NCI-H2081 treated with DMSO at 0.1 percent for 48 hours (cell line): ENCODE measurements at regions not wholly inside any gene's neighbourhood (a gene's known extent, or its start where the extent isn't known, plus 50 kb on each side); places are given as distances from the start of the nearest gene placed in this dataset.
"Not testable (repeated sequence)": the region's sequence is repeated elsewhere in the genome, so short reads cannot be mapped to it uniquely, and the experiment has no call there.

Experiments
- DNase-seq: peaks from one replicate; lab custom pipeline; 2025; lab: John Stamatoyannopoulos, UW

DNA sequence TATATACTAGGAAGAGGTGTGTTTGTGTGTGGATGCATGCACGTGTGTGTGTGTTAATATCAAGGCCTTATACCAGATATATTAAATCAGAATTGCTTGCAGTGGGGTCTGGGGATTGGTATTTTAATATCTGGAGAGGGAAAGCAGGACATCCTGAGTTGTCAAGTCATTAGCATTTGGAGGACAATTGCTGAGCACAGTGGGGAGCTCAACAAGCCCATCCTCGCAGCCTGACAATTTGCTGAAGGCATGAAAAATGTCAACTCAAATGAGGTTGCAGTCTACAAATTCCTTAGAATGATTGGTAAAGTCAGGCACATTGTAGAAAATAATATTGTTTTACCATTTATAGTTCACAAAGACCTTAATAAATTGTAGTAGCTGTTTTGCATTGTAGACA, 627.4 kb downstream of the LRRC70 start:
- no peak for DNase-seq

DNA sequence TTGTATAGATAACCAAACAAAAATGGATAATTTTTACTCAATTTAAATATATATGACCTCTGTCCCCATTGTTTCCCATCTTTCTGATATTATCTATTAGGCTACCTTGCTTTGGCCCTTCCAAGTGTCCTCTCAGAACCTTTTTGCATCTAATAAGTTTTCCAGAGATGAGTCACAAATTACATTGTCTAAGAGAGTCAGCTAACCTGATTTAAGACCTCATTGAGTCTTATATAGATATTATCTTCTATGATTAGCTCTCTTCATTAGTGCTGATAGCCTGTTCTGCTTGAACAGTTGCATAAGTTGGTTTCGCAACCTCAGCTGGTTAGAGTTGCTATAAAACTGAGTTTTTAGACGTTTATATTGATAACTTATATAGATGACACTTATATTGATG, 623.1 kb downstream of the LRRC70 start:
- DNase-seq = no peak

DNA sequence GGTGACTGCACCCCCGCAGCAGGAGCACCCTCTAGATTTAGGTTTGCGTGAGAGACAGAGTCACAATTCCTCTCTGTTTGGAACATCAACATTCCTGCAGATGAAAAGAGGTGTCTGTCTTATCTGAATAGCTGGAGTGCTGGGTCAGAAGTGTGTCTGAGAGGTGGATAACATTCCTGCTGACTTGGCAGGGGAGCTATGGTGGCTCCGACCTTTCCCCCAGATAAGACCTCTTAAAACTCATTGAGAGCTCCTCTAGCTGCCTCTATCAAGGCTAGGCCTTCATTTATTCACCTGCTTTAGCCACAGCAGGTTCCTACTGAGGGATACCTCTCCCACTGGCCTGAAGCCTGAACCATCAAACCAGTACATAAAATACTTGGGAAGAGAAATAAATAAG, 615.5 kb downstream of the LRRC70 start:
- no peak for DNase-seq

DNA sequence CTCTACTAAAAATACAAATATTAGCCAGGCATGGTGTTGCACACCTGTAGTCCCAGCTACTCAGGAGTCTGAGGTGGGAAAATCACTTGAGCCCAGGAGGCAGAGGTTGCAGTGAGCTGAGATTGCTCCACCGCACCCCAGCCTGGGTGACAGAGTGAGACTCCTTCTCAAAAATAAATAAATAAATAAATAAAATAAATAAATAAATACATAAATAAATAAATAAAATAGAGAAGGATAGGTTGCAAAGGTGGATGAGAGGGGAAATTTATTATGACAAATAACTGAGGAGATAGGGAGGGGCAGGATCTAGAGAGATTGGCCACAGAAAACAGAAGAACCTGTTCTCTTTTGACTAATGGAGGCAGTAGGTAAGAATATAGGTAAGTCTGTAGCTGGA, 601.6 kb downstream of the LRRC70 start:
- DNase-seq = not testable (repeated sequence)

DNA sequence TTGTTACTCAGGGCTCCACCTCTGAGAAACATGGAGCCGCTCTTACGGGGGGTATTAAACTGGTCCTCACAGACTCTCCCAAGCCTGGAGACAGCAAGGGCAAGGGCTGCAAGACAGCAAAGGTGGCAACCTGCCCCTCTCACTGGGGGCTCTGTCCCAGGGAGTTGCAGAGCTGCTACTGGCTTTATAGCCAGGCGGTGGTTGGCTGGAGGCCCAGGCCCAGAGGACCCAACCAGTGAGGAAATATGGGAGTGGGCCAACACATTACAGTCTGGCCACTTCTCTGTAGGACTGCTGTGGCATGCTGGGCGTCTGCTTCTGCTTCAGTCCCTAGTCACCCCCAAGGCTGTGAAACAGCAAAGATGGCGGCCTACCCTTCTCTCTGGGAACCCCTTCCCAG, 597.2 kb downstream of the LRRC70 start:
- no peak for DNase-seq

DNA sequence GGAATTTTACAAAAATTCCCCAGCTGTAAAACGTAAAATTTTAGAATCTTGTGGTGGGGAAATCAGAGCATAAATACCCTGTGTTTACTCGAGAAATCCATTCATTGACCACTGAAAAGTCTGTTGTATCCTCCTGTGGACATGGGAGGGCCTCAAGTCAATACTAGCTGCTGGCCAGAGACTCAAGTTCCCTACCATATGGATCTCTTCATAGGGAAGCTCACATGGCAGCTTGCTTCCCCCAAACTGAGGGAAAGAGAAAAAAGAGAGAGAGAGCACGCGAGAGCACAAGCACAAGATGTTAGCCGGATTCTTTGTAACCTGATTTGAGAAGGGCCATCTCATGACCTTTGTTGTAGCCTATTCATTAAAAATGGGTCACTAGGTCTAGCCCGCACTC, 591.9 kb downstream of the LRRC70 start:
- DNase-seq = no peak

DNA sequence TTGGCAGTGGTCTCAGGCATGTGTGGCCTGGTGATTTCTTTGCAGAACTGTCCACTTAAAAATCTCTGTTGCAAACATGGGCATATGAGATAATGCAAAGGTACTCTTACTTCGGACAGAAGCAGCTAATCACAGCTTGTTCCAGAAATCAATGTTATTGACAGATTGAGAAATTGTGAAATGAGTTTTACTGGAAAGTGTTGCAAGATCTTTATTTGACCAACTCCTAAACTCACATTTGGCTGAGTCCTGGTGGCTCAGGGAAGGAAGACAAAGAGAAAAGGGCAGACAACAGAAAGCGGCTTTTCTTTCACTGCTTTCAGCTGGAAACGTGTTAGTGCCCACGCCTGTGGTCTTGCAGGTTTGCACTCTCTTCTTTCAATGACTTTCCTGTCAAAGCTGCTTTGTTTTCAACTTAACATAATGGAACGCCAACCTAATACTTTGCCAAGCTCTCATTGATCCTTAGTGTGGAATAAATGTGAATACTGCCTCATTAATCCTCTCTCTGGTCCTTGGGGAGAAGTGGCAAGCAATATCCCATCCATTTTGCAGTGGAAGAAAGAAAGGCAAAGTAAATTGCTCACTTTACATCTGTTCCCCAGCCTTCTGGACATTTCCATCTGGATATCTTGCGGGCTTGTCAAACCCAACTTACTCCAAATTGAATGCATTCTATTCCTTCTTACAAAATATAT, 586.4 kb downstream of the LRRC70 start:
- no peak for DNase-seq

DNA sequence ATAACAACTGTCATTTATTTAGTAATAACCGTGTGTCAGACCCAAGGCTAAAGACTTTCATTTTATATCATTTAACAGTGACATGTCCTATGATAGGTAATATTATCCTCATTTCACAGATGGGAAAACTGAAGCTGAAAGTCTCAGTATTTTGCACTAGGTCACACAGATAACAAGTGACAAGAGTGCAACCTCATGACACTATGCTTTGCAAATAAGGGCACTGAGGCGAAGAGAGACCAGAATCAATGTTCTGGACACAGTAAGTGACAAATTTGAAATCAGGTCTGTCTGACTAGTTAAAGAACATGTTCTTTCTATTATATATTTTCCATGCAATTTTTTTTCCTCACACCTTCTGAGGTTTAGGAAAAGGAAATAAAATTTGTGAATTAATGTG, 585.7 kb downstream of the LRRC70 start:
- no peak for DNase-seq

DNA sequence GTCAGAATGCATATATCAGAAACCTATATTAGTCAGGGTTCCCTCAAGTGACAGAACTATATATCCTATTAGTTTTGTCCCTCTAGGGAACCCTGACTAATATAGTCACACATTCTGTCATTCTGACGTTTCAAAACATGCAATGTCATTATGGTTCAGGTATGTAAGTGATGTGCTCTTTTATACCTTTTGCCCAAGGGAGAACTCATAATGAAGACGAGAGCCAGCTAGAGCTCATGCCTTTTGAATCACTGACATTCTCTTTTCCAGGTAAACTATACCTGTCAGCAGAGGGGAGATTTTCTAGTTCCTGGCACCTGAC, 576.7 kb downstream of the LRRC70 start:
- DNase-seq = no peak

DNA sequence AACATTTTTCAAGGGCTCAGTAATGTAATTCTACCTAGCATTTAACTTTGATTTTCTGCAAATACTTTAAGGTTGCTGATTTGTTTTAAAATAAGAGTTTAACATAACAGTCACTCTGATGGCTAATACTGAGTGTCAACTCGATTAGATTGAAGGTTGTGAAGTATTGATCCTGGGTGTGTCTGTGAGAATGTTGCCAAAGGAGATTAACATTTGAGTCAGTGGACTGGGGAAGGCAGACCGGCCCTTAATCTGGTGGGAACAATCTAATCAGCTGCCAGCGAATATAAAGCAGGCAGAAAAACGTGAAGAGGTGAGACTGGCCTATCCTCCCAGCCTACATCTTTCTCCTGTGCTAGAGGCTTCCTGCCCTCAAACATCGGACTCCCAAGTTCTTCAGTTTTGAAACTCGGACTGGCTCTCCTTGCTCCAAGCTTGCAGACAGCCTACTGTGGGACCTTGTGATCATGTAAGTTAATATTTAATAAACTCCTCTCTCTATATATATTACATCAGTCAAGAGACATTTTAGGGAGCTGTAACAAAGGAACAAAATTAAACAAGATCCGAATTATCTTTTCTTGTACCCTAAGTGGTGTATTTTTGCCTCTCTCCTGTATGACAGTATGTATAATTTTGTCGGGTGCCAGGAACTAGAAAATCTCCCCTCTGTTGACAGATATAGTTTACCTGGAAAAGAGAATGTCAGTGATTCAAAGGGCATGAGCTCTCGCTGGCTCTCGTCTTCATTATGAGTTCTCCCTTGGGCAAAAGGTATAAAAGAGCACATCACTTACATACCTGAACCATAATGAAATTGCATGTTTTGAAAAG, 576.1 kb downstream of the LRRC70 start:
- DNase-seq = no peak

DNA sequence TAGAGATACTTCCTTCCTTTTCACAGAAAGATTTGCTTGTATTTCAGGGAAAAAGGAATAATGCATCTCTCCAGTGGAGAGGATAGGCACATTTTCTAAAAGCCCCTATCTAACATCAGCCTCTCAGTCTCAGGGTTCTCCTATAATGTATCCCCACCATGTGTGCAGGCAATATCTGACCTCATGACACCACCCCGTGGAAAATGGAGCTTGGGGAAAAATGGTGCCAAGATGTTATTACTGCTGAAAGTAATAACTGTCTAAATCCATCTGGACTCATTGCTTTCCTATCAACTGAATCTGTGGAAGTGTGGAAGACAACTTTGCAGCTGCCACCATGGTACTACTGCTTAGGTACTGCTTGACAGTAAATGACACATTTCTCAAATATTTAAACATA, 574.3 kb downstream of the LRRC70 start:
- DNase-seq = no peak

DNA sequence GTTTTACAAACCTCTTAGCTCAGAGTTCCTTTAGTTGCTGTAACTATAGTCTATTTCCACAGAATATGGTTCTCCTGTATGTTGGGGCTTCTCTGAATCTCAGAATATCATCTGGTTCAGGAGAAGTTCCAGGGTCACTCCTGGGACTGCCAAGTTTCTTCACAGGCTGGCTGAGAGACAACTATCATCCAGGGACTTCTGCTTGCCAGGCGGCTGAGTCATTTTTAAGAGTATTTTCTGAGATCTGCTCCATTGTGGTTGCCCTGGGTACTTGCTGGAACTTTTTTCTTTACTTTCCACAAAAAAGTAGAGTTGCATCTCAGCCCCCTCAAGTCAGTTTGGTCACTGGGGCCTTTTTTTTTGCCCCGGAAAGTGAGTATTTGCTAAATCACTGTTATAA, 566.5 kb downstream of the LRRC70 start:
- no peak for DNase-seq

DNA sequence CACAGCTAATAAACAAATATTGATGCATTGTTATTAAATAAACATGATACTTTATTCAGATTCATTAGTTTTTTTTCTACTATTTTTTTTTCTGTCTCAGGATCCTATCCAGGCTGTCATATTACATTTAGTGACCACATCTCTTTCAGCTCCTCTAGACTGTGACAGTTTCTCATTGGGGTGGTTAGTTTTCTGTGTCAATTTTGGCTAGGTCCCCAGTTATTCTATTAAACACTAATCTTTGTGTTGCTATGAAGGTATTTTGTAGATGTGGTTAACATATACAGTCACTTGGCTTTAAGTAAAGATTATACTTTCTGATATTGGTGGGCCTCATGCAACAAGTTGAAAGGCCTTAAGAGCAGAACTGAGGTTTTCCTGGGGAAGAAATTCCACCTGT, 563.0 kb downstream of the LRRC70 start:
- no peak for DNase-seq

DNA sequence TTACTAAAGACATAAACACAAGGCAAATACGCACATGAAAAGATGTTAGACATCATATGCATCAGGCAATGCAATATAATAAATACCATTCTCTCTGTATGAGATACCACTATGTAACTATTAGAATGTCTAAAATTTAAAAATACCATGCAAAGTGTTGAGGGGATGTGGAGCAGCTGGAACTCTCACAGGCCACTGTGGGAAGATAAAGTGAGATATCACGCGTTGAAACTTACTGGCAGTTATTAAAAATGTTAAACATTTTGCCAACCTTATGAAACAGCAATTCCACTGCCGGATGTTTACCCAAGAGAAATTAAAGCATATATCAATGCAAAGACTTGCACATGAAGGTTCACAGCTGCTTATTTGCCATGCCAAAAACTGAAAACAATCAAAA, 556.7 kb downstream of the LRRC70 start:
- no peak for DNase-seq

DNA sequence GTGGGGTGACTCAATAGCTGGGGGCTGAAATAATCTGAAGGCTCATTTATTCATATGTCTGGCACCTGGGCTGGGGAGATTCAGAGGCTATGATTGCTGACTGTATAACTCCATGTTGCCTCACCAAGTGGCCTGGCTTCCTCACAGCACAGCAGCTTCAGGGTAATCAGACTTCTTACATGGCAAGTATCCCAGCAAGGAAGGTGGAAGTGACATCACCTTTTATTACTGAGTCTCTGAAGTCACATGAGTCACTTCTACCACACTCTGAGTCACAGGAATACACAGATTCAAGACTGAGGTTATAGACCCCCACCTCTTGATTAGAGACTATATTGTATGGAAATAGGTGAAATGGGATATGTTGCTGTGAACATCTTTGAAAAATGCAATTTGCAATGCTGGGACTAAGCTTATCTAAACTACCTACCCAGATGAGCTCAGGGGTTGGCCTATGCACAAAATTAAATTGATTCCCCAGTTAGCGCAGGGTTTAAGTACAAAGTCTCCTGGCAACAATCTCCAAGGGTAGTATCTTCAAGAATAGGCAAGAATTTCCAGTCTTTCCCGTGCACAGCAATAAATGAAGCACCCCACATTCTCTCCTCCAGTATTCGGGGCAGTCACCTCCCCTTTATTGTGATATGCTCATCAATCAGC, 553.1 kb downstream of the LRRC70 start:
- no peak for DNase-seq

DNA sequence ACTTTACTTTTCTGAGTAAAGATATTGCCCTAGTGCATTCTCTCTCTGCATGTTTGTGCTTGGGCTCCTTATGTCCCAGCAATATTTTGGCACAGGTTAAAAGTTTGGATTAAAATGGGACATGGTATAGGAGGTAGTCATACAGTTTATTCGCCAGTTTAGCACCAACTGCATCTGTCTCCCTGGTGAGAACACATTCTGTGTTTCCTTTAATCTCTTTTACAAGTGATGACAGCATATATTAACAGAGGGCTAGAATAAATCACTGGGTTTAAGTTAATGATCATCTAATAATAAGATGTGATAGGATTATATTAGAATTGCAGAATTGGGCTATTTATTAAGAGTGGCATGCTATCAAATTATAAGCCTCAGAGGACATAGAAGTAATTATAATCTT, 550.1 kb downstream of the LRRC70 start:
- no peak for DNase-seq

DNA sequence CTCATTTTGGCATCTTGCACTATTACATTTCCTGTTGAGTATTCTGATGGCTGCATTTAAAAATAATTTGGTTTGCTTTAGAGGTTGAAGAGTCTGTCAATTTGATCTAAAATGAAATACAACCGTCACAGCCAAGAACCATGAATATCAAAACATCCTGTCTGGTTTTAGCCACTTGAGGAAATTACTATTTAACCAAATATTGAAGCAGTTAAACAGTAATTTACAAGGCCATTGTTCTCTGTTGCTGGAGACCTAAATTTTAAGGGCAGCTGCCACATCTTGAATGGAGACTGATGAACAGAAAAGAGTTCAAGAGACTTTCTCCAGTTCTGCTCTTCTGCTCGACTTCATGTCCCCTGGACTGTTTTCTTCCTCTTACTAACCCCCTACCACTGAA, 549.4 kb downstream of the LRRC70 start:
- DNase-seq = no peak

DNA sequence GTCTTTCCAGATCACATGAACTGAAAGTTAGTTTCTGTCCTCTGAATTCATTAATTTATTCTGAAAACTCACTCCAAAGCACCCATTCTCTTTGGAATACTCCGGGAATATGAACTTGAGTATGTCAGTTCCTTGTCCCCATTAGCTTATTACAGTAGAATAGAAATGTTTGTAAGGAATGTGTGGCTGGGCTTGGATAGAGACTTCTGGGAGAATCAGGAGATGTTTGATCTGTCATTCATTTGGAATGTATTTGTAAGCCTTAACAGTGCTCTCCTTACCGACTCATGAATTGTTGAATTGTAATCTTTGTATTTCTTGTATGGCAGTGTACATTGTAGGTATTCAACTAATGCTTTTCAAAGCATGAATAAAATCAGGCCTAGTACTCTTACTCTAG, 548.4 kb downstream of the LRRC70 start:
- DNase-seq = no peak

DNA sequence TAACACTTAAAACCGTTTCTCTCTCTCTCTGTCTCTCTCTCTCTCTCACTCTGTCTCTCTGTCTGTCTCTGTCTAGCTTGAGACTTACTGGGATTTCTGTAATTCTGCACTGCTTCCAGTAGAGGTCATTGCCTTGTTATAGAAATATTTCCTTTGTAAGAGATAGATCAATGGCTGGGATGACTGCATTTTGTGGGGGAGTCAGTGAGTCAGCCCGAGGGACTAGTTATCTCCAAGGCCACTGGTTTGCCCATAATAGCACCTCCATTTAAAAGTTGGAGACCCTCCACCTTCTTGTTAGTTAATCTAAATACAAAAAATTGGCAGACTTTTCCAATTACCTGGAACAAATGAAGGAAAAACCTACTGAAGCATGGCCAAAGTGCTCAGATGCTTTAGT, 547.2 kb downstream of the LRRC70 start:
- DNase-seq = no peak

DNA sequence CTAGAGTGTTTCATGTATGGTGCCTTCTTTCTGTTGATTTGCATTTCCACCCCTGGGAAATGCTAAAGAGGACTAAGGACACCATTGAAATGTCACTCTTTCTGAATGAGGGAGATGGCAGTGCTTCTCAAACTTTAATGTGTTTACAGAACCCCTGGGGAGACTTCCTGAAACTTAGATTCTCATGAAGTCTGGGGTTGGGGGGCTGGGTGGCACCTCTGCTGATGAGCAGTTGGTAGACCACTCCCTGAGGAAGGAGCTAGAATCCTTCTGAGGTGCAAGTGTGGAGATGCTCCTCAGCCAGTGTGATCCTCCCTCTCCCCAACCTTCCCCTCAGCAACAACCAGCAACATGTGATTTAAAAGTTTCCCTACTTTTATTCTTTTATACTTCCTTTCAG, 546.8 kb downstream of the LRRC70 start:
- DNase-seq = no peak

DNA sequence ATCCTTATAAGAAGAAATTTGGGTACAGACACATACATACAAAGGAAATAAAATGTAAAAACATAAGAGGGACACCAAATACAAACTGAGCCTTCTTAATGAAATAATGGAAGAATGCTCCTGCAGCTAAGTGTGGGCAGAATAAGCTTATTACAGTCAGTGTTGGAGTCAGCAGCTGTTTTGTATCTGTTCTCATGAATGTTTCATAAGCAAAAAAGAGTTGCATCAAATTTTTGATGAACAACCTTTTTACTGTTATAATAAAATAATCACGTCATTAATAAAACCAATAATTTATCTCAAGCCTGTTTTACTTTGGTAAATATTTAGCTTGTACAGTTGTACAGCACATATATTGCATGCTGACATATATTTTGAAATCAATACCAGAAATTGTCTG, 545.6 kb downstream of the LRRC70 start:
- no peak for DNase-seq

DNA sequence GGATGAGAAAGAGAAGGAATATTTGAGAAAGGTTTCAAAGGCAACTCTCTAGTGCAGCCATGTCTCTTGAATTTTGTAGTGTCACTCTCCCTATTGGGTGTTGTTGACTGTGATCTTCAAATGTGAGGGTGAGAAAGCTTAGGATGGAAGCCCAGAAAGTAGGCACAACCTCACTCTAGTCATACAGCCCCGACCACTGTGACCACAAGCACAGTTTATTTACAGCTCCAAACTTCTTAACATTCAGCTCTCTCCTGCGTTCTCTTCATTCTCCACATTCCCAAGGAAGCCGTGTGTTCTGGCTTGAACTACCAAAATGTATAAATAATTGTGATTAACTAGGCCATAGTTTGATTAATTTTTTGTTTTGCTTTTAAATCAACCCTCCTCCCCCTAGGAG, 542.9 kb downstream of the LRRC70 start:
- no peak for DNase-seq

DNA sequence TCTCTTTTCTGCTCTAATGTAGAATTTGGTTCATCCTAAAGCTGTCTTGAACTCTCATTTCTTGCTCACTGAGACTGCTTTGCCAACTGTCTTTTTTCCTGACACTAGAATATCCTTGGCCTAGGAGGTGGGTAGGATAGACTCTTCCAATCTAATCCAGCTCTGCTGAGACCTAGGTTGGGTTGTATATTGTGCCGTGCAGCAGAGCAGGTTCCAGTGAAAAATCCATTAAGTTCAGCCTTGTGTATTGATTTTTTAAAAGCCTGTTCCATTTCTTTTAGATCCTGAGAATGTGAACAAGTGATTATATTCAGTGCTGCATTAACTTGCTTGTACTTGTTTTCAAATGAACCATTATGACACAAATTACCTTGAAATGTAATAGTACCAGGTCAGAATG, 539.6 kb downstream of the LRRC70 start:
- no peak for DNase-seq
